ENCODE measurements at regions not wholly inside any gene's neighbourhood (a gene's known extent, or its start where the extent isn't known, plus 50 kb on each side); places are given as distances from the start of the nearest gene placed in this dataset.
"Not testable (repeated sequence)": the region's sequence is repeated elsewhere in the genome, so short reads cannot be mapped to it uniquely, and the experiment has no call there.

GRCh38 chr6:57946769-57947091 lies 629.3 kb downstream of the PRIM2 start:
- TF ChIP-seq USF1 (IDR thresholded peaks at IDR 0.05; ENCODE audit: borderline replicate concordance, low read depth); RFX5 (IDR thresholded peaks at IDR 0.05; ENCODE audit: low read length); NRF1 (IDR thresholded peaks at IDR 0.05; ENCODE audit: low read depth, low read length); EZH2phosphoT487 (IDR thresholded peaks at IDR 0.05; ENCODE audit: borderline replicate concordance, low read depth); CTCF (IDR thresholded peaks at IDR 0.05); USF2 (IDR thresholded peaks at IDR 0.05; ENCODE audit: borderline replicate concordance, low read depth, low read length); MAX (IDR thresholded peaks at IDR 0.05; ENCODE audit: low read depth); GABPA (IDR thresholded peaks at IDR 0.05; ENCODE audit: low read depth); NFIC (IDR thresholded peaks at IDR 0.05; ENCODE audit: borderline replicate concordance); POLR2AphosphoS5 (IDR thresholded peaks at IDR 0.05; ENCODE audit: low read depth, low read length): not testable (repeated sequence)

Data from SK-N-SH (cell line).